ENCODE measurements at regions not wholly inside any gene's neighbourhood (a gene's known extent, or its start where the extent isn't known, plus 50 kb on each side); places are given as distances from the start of the nearest gene placed in this dataset.
A peak's percentile ranks its signal among the peaks of the same experiment; 100 is the strongest.

- WGBS, 2 donors = 54 to 72% methylated on average over 2 of the region's 2 CpGs
- Histone ChIP-seq H3K27ac (no peak overlapping the region), H3K4me1 (no peaks in the 10 kb centered on the region), H3K4me3 (no peak overlapping the region), H3K36me3 (no peaks in the 10 kb centered on the region), H3K27me3 (no peaks in the 10 kb centered on the region), H3K9me3 (no peaks in the 10 kb centered on the region)
- no peak for DNase-seq
- intact Hi-C loops (cut with DNase I) = loop anchor here in 7 of 10 donors (10.0 kb wide), 3 partner anchors 362 to 812 kb away; no protein-coding TSS in a partner anchor
- ATAC-seq = no peak
- TF ChIP-seq CTCF (IDR thresholded peaks at IDR 0.05) = no peak
These were observed 59.5 kb upstream of the MDFIC start for GRCh38 chr7:114862406-114862805.

GRCh38 chr7:114864278-114864677, 57.6 kb upstream of the MDFIC start:
- Histone ChIP-seq H3K9me3 (peaks cover 0 to 10% (median 0%) of the 10 kb centered on the region in 11 donors), H3K36me3 (no peaks in the 10 kb centered on the region), H3K27me3 (no peaks in the 10 kb centered on the region), H3K27ac (no peak overlapping the region), H3K4me1 (no peaks in the 10 kb centered on the region), H3K4me3 (no peak overlapping the region)
- intact Hi-C loops (cut with DNase I) = loop anchor here in 8 of 10 donors (2.0 to 10.0 kb wide), 5 partner anchors 353 to 811 kb away; no protein-coding TSS in a partner anchor
- no peak for TF ChIP-seq CTCF (IDR thresholded peaks at IDR 0.05)
- DNase-seq (no peak), ATAC-seq (no peak)
- WGBS, 2 donors = 88 to 92% methylated on average over 1 of the region's 1 CpG

GRCh38 chr7:114865564-114865963, 56.3 kb upstream of the MDFIC start:
- ATAC-seq = peak in 7 of 8 donors; percentile 70 to 89 (median 79)
- DNase-seq = peak; percentile 23 to 59
- Histone ChIP-seq H3K4me1 (no peaks in the 10 kb centered on the region), H3K27me3 (no peaks in the 10 kb centered on the region), H3K27ac (no peak overlapping the region), H3K9me3 (peaks cover 0 to 10% (median 0%) of the 10 kb centered on the region in 11 donors), H3K36me3 (no peaks in the 10 kb centered on the region), H3K4me3 (no peak overlapping the region)
- intact Hi-C loops (cut with DNase I) = loop anchor here in 9 of 10 donors (1.0 to 10.0 kb wide), 9 partner anchors 351 to 1047 kb away; no protein-coding TSS in a partner anchor
- peak; percentile 61 to 90 (median 79) for TF ChIP-seq CTCF (IDR thresholded peaks at IDR 0.05)
- WGBS, 2 donors = 78 to 92% methylated on average over 1 of the region's 1 CpG
